NB4 (cell line): ENCODE measurements at regions not wholly inside any gene's neighbourhood (a gene's known extent, or its start where the extent isn't known, plus 50 kb on each side); places are given as distances from the start of the nearest gene placed in this dataset.

Source experiments
- CTCF ChIP-seq: IDR thresholded peaks from one replicate; pipeline ENCODE4 v1.5.1; 2012; ENCODE audit warnings: low read depth, low read length
- POLR2A ChIP-seq: IDR thresholded peaks from 2 replicates; pipeline ENCODE4 v1.6.1; 2011; ENCODE audit warnings: mild to moderate bottlenecking; ENCODE audit not compliant: insufficient read length; ENCODE audit errors: extremely low read depth
- TF ChIP-seq, protein P1 (sequence below): IDR thresholded peaks from 2 replicates; pipeline ENCODE4 v1.6.1; 2011; ENCODE audit warnings: low read depth, low read length

GRCh38 chr4:52511825-52512224, 147.3 kb downstream of the USP46 start:
- TF ChIP-seq CTCF (no peak), POLR2A (no peak)
- TF ChIP-seq, protein P1, sequence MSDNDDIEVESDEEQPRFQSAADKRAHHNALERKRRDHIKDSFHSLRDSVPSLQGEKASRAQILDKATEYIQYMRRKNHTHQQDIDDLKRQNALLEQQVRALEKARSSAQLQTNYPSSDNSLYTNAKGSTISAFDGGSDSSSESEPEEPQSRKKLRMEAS, result no peak
